Motor neuron (in vitro differentiated cells): ENCODE measurements at regions not wholly inside any gene's neighbourhood (a gene's known extent, or its start where the extent isn't known, plus 50 kb on each side); places are given as distances from the start of the nearest gene placed in this dataset.
"Not testable (repeated sequence)": the region's sequence is repeated elsewhere in the genome, so short reads cannot be mapped to it uniquely, and the experiment has no call there.

Source experiments
- ATAC-seq, 8 experiments: fragments of 200-7000 bp; cut with Tn5 transposase; replicated peaks in 6 of 8; 2 replicates each; pipeline ENCODE4 v1.8.0; 2021; ENCODE audit warnings: mild to moderate bottlenecking in 8 of 8, moderate library complexity in 8 of 8
- H3K27ac ChIP-seq, 2 donors: fragments of 250-450 bp; sonication (Bioruptor Pico); 2 replicates each; pipeline ENCODE4 v1.9.0; 2021; ENCODE audit warnings: antibody characterized with exemption in 2 of 2, mild to moderate bottlenecking in 2 of 2, moderate library complexity in 1 of 2
- H3K4me1 ChIP-seq, 2 donors: fragments of 250-450 bp; sonication (Bioruptor Pico); replicated peaks in 1 of 2; 2 replicates each; pipeline ENCODE4 v1.6.1; 2021; ENCODE audit warnings: antibody characterized with exemption in 2 of 2, mild to moderate bottlenecking in 2 of 2, moderate library complexity in 1 of 2
- H3K4me3 ChIP-seq, 5 donors: fragments of 250-450 bp; sonication (Bioruptor Pico); 2 replicates each; pipeline ENCODE4 v1.9.0; 2021; ENCODE audit warnings: antibody characterized with exemption in 5 of 5, mild to moderate bottlenecking in 5 of 5, moderate library complexity in 4 of 5
- WGBS, 10 experiments: fragments of 450-650 bp; shearing (Covaris generic); methylation state at CpG; one replicate each; pipeline ENCODE4 v1.0.0; 2022; 5-methylcytosine and 5-hydroxymethylcytosine counted together
- in situ Hi-C, 9 experiments: fragments of 400-800 bp; cut with MboI; loops; one replicate each; pipeline ENCODE4 v1.15.0; 2021; ENCODE audit warnings: low sequenced_read_pairs in 9 of 9, low pct_unique_long_range_greater_than_20kb in 2 of 9; ENCODE audit not compliant: unreplicated experiment in 9 of 9

GRCh38 chr19:31451686-31452330 is 102.6 kb upstream of the TSHZ3 start:
- no peak overlapping the region for H3K4me3 ChIP-seq
- no peak for ATAC-seq
- no peaks in the 10 kb centered on the region for H3K4me1 ChIP-seq
- H3K27ac ChIP-seq, result no peak overlapping the region
- in situ Hi-C loops, result no loop called here
- WGBS, 10 experiments, result 41 to 93% (median 82%) methylated on average over 2 to 10 of the region's 10 CpGs

- 50 to 100% (median 100%) methylated on average over 1 to 3 of the region's 3 CpGs; no CpG with 5 or more reads in 5 of the 10 experiments for WGBS, 10 experiments
- H3K4me3 ChIP-seq, result no peak overlapping the region
- no peaks in the 10 kb centered on the region for H3K4me1 ChIP-seq
- in situ Hi-C loops, result no loop called here
- H3K27ac ChIP-seq, result no peak overlapping the region
- ATAC-seq, result no peak
Measured at GRCh38 chr19:31459430-31459829, 110.2 kb upstream of the TSHZ3 start.

DNA sequence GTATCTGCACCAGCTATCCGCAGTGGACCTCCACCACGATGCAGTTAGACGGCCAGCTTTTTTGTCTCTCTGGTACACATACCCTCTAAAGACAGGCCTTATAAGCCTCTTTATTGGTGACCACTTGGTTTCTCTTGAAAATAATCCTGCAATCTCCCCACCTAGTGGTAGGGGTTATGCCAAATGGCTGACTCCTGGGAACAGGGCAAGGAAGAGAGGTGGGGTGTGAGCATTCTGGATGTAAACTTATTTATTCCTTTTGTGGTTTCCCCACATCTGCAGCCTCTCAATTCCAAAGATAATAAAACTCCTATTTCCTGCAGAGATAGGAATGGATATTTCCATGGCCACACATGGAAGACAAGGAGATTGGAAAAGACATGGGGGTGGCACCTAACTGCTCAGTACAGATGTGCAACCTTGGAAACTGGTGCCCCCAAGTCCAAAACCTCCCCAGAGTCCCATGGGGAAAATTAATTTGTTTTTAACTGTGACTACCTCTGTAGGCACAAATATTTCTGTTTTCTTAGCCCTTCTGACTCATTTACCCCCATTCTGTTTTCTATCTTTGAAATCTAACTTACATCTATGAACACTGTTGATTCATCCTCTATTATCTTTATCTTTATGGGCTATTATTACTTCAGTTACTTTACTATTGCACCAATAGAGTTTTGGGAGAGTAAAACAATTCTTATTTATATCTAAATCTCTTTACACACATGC is 112.7 kb upstream of the TSHZ3 start:
- Histone ChIP-seq H3K4me3 (no peak overlapping the region), H3K27ac (no peak overlapping the region), H3K4me1 (no peaks in the 10 kb centered on the region)
- in situ Hi-C loops, result no loop called here
- ATAC-seq, result no peak
- 90 to 100% (median 100%) methylated on average over 1 to 3 of the region's 3 CpGs; no CpG with 5 or more reads in 5 of the 10 experiments for WGBS, 10 experiments

DNA sequence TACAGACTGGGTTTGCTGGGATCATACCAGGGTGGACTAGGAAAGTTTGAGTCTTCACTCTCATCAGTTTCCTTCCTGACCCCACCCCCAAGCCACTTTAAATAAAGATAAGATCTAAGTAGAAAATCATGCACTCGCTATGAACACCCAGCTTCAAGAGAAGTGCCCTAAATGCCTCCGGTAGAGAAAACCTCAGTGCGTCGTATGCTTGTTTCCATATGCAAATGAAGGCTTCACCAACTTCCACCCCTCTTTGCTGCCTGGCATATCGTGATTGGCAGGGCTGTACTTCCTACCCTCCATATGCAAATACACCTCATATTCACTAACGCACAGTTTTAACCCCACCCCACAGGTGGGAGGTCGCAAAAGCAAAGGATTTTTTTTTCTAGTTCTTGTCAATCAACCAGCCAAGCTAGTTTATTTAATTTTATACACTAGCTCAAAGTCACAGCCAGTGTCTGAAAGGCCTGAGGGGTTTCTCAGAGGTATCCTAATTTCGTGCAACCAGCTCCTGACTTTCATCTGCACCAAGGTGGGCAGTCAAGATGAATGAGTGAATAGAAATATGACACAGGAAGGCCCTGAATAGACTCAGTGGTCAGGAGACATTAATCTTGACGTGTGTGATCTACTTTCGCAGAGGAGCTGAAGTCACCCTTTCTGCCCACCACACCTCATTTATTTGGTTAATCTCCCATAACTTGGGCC is 121.1 kb upstream of the TSHZ3 start:
- WGBS, 10 experiments, result 18 to 93% (median 80%) methylated on average over 1 to 10 of the region's 10 CpGs
- Histone ChIP-seq H3K4me3 (no peak overlapping the region), H3K4me1 (no peaks in the 10 kb centered on the region), H3K27ac (no peak overlapping the region)
- in situ Hi-C loops, result no loop called here
- peak in 1 of 8 experiments; percentile 23 for ATAC-seq

DNA sequence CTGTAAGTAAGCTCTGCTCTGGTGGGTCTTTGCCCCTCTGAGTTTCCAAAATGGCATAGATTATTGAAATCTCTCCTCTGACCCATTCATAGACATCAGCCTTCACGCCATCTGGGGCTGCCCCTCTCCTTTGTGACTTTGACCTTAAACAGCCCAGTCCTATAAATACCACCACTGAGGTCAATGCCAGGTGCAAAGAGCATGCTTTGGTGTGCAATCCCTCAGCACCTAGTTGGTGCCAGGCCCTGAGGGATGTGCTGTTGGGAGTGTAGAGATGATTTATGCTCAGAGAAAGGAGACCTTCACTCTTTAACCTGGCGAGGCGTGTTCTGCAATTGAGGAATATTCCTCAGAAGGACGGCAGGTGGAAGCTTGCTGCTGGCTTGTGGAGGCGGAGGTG is 121.7 kb upstream of the TSHZ3 start:
- ATAC-seq, result peak in 1 of 8 experiments; percentile 30
- Histone ChIP-seq H3K4me1 (no peaks in the 10 kb centered on the region), H3K27ac (no peak overlapping the region), H3K4me3 (no peak overlapping the region)
- in situ Hi-C loops, result no loop called here
- WGBS, 10 experiments, result 50 to 100% (median 80%) methylated on average over 1 to 5 of the region's 5 CpGs; no CpG with 5 or more reads in 1 of the 10 experiments

- WGBS, 10 experiments, result 79 to 100% methylated on average over 3 of the region's 5 CpGs; no CpG with 5 or more reads in 8 of the 10 experiments
- no peak overlapping the region for H3K27ac ChIP-seq
- no peaks in the 10 kb centered on the region for H3K4me1 ChIP-seq
- in situ Hi-C loops, result no loop called here
- no peak overlapping the region for H3K4me3 ChIP-seq
- no peak for ATAC-seq
Measured at GRCh38 chr19:31478241-31478640, 129.0 kb upstream of the TSHZ3 start.

DNA sequence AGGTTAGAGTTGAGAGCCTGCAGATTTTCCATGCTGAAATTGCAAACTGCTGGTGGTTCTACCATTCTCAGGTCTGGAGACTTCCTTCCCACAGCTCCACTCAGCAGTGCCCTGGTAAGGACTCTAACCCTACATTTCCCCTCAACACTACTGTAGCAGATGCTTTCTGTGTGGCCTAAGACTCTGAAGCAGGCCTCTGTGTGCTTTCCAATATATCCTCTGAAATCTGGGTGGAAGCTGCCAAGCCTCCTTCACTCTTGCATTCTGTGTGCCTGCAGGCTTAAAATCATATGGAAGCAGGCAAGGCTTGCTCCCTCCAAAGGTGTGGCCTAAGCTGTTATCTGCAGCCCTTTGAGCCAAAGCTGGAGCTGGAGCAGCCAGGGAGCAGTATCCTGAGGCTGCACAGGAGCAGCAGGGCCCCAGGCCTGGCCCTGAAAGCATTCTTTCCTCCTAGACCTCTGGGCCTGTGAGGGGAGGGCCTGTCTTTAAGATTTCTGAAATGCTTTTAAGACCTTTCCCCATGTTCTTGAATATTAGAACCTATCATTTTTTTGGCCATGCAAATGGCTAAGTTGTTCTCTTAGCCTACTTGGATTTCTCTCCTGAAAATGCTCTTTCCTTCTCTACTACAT is 134.1 kb upstream of the TSHZ3 start:
- Histone ChIP-seq H3K4me1 (no peaks in the 10 kb centered on the region), H3K27ac (no peak overlapping the region), H3K4me3 (no peak overlapping the region)
- no peak for ATAC-seq
- in situ Hi-C loops, result no loop called here

GRCh38 chr19:31484858-31485410 is 135.7 kb upstream of the TSHZ3 start:
- 93% methylated on average over 2 of the region's 2 CpGs; no CpG with 5 or more reads in 9 of the 10 experiments for WGBS, 10 experiments
- H3K27ac ChIP-seq, in situ Hi-C loops, H3K4me3 ChIP-seq, H3K4me1 ChIP-seq: not testable (repeated sequence)
- peak in 2 of 8 experiments; percentile 26 to 58 for ATAC-seq

GRCh38 chr19:31485472-31485871 is 136.2 kb upstream of the TSHZ3 start:
- peak in 2 of 8 experiments; percentile 82 to 87 for ATAC-seq
- Histone ChIP-seq H3K27ac (no peak overlapping the region), H3K4me3 (no peak overlapping the region), H3K4me1 (no peaks in the 10 kb centered on the region)
- in situ Hi-C loops, result no loop called here
- 0 to 100% (median 45%) methylated on average over 1 to 2 of the region's 2 CpGs; no CpG with 5 or more reads in 5 of the 10 experiments for WGBS, 10 experiments

DNA sequence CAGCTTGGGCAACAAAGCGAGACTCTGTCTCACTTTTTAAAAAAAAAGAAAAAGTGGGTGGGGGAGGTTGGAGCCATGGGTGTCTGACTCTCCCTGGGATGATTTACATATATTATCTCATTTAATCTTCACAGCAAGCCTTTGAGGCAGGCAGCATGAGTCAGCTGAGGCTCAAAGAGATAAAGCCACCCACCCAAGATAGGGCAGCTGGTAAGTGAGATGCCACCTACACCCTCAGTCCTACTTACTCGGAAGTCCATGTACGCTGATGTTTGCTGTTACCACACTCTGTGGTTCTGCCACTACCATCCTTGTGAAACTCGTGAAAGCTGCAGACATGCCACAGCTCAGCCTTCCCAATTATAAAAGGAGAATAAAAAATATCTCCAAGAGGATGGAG is 142.0 kb upstream of the TSHZ3 start:
- H3K27ac ChIP-seq, result no peak overlapping the region
- no peaks in the 10 kb centered on the region for H3K4me1 ChIP-seq
- ATAC-seq, result peak in 2 of 8 experiments; percentile 52 to 70
- in situ Hi-C loops, result no loop called here
- no peak overlapping the region for H3K4me3 ChIP-seq
- 0 to 100% (median 61%) methylated on average over 1 to 4 of the region's 4 CpGs; no CpG with 5 or more reads in 2 of the 10 experiments for WGBS, 10 experiments

GRCh38 chr19:31492050-31492449 is 142.8 kb upstream of the TSHZ3 start:
- in situ Hi-C loops, result no loop called here
- WGBS, 10 experiments, result 60 to 100% methylated on average over 2 of the region's 3 CpGs; no CpG with 5 or more reads in 8 of the 10 experiments
- no peak overlapping the region for H3K27ac ChIP-seq

DNA sequence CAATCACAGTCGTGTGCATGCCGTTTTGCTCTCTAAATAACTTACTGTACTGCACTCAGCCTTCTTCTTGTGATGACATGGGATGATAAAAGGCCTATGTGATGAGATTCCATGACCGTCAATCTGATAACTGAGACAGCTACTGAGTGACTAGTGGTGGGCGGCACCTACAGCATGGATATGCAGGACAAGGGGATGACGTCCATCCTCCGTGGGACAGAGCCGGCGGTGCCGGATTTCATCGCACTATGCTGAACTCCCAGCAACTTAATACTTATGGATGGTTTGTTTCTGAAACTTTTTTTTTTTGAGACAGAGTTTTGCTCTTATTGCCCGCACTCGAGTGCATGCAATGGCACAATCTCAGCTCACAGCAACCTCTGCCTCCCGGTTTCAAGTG is 146.8 kb upstream of the TSHZ3 start:
- Histone ChIP-seq H3K4me3 (no peak overlapping the region), H3K4me1 (peaks cover 5 to 8% of the 10 kb centered on the region in 2 donors), H3K27ac (no peak overlapping the region)
- 50 to 100% (median 88%) methylated on average over 1 to 12 of the region's 13 CpGs; no CpG with 5 or more reads in 1 of the 10 experiments for whole genome bisulfite sequencing, 10 experiments
- in situ Hi-C loops, result no loop called here
- peak in 1 of 8 experiments; percentile 8 for ATAC-seq

More at GRCh38 chr19:31492050-31492449, 142.8 kb upstream of the TSHZ3 start:
- H3K4me3 ChIP-seq, result no peak overlapping the region
- peak in 2 of 8 experiments; percentile 91 to 95 for ATAC-seq
- H3K4me1 ChIP-seq, result no peaks in the 10 kb centered on the region
